Bronchial epithelial cell (primary cell): ENCODE measurements at regions not wholly inside any gene's neighbourhood (a gene's known extent, or its start where the extent isn't known, plus 50 kb on each side); places are given as distances from the start of the nearest gene placed in this dataset.

Experiments used
- DNase-seq: peaks from one replicate; pipeline ENCODE4 v3.0.0-alpha.2; 2010; ENCODE audit warnings: low read depth
- FAIRE-seq: peaks from 2 replicates; lab custom pipeline; 2011; peaks lifted over from hg19 to GRCh38; lab: Jason Lieb, UNC
- H3K27me3 ChIP-seq: 2 replicates; pipeline ENCODE4 v1.5.1; 2011; ENCODE audit warnings: low read length; ENCODE audit not compliant: control insufficient read depth, insufficient read depth
- H3K36me3 ChIP-seq: 2 replicates; pipeline ENCODE4 v1.5.1; 2011; ENCODE audit warnings: low read length; ENCODE audit not compliant: control insufficient read depth, insufficient read depth
- H3K4me3 ChIP-seq: 2 replicates; pipeline ENCODE4 v1.5.1; 2011; ENCODE audit warnings: mild to moderate bottlenecking, low read depth, low read length, control low read depth
- TF ChIP-seq, protein P1 (sequence below): IDR thresholded peaks from 2 replicates; pipeline ENCODE4 v1.5.1; 2011; ENCODE audit warnings: mild to moderate bottlenecking, moderate library complexity, low read length, control low read depth, inconsistent platforms; ENCODE audit not compliant: insufficient read depth, severe bottlenecking

DNA sequence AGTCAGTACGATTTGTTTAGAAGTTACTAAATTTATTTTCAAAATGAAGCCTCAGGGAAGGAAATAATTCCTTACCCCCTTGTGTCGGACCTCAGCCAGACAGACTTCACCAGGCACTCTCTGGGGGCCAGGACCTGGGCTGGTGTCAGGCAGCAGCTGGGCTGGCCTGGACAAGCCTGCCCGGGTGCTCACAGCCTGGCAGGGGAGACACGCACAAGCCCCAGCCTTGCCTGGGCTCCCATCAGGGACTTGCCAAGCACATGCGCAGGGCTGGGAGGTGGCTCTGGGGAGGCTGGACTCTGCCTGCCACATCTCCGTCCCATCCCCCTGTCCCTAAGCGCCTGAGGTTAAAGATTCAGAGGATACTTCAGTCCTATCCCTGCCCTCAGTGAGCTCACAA, 56.8 kb upstream of the HS6ST1 start:
- TF ChIP-seq, protein P1, sequence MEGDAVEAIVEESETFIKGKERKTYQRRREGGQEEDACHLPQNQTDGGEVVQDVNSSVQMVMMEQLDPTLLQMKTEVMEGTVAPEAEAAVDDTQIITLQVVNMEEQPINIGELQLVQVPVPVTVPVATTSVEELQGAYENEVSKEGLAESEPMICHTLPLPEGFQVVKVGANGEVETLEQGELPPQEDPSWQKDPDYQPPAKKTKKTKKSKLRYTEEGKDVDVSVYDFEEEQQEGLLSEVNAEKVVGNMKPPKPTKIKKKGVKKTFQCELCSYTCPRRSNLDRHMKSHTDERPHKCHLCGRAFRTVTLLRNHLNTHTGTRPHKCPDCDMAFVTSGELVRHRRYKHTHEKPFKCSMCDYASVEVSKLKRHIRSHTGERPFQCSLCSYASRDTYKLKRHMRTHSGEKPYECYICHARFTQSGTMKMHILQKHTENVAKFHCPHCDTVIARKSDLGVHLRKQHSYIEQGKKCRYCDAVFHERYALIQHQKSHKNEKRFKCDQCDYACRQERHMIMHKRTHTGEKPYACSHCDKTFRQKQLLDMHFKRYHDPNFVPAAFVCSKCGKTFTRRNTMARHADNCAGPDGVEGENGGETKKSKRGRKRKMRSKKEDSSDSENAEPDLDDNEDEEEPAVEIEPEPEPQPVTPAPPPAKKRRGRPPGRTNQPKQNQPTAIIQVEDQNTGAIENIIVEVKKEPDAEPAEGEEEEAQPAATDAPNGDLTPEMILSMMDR = no peak
- Histone ChIP-seq H3K36me3 (no peaks in the 10 kb centered on the region), H3K4me3 (no peak overlapping the region), H3K27me3 (no peaks in the 10 kb centered on the region)
- FAIRE-seq (no peak), DNase-seq (peak; percentile 60)

DNA sequence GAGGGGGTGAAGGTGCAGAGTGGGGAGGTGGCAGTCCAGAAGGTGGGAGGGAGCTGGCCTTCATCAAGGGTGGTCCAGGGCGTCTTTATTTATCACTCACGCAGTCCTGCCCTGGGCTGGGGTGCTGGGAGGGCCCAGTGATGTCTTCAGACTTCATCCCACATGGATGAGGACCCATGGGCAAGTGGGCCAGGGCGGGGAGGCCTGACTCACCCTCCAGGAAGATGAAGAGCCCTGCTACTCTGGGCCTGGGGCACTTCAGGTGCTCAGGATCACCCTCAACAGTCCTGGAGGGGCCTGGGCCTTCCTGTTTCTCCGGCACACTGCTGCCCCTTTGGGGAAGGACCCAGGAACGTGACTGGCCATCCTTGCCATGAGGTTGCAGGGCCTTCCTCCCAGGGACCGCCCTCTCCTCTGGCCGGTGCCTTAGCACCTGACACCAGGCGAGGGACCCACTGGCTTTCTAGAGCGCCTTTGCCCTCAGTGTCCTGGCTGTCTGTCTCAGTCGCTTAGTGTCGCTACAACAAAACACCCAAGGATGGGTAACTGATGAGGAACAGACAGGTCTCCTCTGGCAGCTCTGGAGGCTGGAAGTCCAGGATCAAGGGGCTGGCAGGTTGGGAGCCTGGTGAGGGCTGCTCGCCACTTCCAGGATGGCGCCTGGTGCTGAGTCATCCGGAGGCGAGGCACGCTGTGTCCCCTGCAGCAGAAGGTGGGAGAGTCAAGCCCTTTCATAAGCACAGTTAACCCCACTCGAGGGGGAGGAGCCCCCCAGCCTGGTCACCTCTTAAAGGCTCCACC, 57.8 kb upstream of the HS6ST1 start:
- FAIRE-seq = no peak
- Histone ChIP-seq H3K4me3 (no peak overlapping the region), H3K36me3 (no peaks in the 10 kb centered on the region), H3K27me3 (no peaks in the 10 kb centered on the region)
- TF ChIP-seq, protein P1 = no peak
- DNase-seq = no peak

DNA sequence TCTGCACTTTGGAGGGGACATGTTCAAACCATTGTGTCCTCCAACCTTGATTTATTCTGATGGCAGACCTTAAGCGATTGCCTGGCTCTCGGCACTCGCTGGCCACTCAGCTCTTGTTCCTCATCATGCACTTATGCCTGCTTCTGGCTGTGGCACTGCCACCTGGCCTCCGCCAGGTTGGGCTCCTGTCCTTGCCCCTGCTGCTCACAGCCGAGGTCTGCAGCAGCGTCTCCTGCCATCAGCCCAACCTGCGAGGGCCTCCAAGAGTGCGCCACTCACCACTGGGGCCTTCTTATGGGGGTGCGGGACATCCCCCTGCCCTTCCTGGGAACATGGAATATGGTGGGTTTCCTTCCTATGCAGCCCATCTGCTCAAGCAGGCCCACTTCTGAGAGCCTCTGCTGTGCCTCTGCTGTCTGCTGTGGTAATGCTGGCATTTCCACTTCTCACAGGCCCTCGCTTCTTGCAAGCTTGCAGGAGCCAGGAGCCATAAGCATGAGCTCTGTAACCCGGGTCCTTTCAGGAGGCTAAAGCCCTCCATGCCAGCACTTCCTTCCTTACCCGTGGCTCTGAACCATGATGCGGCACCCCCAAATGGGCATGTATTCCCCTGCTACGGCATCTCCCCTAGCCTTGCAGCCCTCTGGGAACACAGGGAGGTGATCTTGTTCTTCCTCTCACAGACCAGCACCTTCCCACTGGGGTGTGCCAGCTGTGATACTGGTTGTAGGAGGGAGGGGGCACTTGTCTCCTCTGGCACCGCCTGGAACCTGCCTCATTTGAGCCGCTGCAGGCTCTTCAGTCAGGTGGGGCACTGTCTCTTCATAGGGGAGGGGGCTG, 58.6 kb upstream of the HS6ST1 start:
- FAIRE-seq = no peak
- no peak overlapping the region for H3K4me3 ChIP-seq
- no peak for DNase-seq
- TF ChIP-seq, protein P1 = no peak
- no peaks in the 10 kb centered on the region for H3K36me3 ChIP-seq
- H3K27me3 ChIP-seq = no peaks in the 10 kb centered on the region

DNA sequence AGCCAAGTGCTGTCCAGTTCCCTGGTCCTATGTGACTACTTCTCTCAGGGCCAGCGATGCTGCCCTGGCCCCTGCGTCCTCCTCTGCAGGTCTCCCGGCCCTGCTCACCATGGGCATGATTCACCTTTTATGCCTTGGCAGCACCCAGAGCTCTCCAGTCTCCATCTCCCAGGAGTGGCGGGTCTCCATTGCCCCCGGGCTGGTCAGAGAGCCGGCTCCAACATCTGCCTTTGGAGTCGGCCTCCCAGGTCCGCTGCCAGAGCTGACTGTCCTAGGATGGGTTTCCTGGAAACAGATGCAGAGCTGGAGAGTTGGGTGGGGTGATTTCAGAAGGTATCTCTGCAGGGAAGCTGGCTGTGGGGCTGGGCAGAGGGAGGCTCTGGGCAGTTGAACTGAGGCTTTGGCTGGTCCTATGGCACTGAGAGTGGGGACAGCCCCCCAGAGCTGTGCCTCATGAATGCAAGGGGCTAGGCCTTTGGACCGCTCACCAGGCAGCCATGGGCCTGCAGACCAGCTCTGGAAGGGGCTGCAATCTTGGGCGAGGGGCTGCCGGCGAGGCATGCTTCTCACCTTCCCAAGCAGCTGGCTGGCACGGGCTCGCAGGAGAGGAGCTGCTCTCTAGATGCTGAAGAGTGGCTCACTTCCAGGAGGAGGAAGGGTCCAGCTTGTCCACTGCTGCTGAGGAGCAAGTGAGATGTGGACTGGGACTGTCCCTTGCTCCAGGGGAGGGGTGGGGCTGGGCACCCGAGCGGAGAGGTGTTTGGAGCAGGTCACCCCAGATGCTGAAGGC, 59.8 kb upstream of the HS6ST1 start:
- H3K4me3 ChIP-seq = no peak overlapping the region
- no peaks in the 10 kb centered on the region for H3K36me3 ChIP-seq
- H3K27me3 ChIP-seq = no peaks in the 10 kb centered on the region
- FAIRE-seq = no peak
- DNase-seq = no peak
- TF ChIP-seq, protein P1 = no peak

DNA sequence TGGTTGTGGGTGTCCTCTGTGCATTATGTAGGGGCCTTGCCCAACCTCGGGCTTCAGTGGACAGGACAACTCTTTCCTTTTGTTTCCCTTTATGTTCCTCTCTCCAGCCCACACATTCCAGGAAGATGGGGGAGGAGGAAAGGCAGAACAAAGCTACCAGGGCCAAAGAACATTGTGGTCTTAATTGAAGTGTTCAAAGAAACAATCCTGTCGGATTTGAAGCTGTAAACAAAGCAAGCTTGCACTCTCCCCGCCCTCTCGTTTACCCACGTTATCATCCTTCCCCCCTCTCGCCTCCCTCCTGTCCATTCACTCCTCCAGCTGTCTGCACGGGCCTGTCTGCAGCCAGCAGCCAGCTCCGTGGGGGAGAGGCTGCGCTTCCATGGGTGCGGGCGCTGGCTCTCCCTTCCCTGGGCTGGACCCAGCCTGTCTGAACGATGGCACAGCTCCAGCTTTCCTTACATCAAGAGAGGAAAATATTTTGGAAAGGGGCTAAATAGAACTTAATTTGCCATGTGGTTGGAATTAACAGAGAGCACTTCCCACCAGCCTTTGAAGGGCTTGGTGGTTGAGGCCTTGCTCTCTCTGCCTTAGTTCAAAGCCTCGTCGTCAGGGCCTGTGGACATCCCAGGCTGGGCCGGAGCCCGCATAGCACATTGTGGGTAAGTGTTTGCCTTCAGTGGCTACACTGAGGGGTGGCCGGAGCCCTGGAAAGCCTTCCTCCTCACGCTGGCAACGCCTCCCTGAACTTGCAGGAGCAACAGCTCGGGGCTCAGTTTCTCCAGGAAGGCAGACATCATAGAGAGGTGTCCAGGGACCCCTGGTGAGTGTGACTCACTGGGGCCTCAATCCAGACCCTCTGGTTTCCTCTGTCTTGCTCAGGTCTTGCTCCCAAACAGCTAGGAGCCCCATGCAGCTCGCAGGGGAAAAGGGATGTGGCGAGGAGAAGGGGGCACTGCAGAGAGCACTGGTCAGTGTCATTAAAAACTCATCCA, 60.6 kb upstream of the HS6ST1 start:
- FAIRE-seq (no peak), DNase-seq (peak; percentile 48)
- Histone ChIP-seq H3K4me3 (no peak overlapping the region), H3K36me3 (no peaks in the 10 kb centered on the region), H3K27me3 (no peaks in the 10 kb centered on the region)
- TF ChIP-seq, protein P1 = no peak
